DND-41 (cell line): ENCODE measurements at regions not wholly inside any gene's neighbourhood (a gene's known extent, or its start where the extent isn't known, plus 50 kb on each side); places are given as distances from the start of the nearest gene placed in this dataset.

Source experiments
- EZH2 ChIP-seq: IDR thresholded peaks from 3 replicates; pipeline ENCODE4 v1.6.1; 2012; ENCODE audit warnings: borderline replicate concordance, low read depth, mild to moderate bottlenecking, moderate library complexity, low read length, inconsistent platforms; ENCODE audit not compliant: severe bottlenecking
- TF ChIP-seq, protein P1 (sequence below): IDR thresholded peaks from 2 replicates; pipeline ENCODE4 v1.5.1; 2012; ENCODE audit warnings: borderline replicate concordance, low read length, moderate library complexity, mild to moderate bottlenecking; ENCODE audit not compliant: poor library complexity, severe bottlenecking; ENCODE audit errors: extremely low read depth

DNA sequence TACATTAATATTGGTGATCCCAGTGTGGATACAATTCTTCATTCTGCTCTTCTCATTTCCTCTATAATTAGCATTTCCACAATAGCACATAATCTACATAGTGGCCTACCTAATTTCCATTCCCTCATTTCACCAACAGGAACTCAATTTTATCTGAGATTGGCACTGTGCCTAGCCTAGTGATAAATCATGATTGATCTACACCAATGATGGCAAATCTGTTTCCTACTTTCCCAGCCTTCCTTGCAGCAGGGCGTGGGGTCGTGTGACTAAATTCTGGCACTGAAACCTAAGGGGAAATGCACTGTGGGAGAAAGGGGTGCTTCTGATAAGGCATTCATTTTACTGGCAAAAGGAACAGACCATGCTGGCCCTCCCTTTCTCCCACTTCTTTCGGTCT lies 66.6 kb upstream of the TOM1L1 start:
- TF ChIP-seq, protein P1, sequence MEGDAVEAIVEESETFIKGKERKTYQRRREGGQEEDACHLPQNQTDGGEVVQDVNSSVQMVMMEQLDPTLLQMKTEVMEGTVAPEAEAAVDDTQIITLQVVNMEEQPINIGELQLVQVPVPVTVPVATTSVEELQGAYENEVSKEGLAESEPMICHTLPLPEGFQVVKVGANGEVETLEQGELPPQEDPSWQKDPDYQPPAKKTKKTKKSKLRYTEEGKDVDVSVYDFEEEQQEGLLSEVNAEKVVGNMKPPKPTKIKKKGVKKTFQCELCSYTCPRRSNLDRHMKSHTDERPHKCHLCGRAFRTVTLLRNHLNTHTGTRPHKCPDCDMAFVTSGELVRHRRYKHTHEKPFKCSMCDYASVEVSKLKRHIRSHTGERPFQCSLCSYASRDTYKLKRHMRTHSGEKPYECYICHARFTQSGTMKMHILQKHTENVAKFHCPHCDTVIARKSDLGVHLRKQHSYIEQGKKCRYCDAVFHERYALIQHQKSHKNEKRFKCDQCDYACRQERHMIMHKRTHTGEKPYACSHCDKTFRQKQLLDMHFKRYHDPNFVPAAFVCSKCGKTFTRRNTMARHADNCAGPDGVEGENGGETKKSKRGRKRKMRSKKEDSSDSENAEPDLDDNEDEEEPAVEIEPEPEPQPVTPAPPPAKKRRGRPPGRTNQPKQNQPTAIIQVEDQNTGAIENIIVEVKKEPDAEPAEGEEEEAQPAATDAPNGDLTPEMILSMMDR, result no peak
- no peak for TF ChIP-seq EZH2
